ENCODE measurements at regions not wholly inside any gene's neighbourhood (a gene's known extent, or its start where the extent isn't known, plus 50 kb on each side); places are given as distances from the start of the nearest gene placed in this dataset.

DNA sequence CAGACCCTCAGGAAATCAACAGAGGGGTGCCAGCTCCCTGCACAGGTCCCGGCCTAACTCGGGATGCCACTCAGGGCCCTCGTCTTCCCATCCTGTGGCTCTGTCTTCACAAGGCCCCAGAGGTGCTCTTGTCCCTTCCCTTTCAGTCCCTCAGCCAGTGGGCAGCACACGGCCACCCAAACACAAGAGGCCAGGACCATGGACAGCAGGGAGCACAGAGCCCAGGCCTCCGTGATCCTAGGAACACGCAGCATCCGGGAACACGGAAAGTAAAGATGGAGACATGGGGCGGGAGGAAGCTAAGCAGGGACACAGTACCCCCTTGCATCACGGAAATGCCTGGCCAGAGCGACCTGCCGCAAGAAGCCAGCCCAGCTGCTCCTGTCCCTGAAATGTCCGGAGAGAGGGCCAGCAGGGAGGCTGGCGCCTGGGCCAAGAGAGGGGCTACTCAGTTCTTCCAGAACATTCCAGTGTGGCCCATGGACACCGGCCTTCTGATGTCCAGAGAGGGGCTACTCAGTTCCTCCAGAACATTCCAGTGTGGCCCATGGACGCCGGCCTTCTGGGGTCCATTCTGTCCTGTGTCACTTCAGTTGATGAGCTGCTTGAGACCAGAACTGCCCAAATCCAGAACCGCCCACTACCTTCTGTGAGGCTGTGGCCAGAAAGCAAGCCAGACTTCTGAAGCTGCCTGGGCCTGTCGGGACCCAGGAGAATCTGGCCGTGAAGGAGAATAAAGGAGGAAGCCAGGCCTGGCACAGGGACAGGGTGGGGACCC is 274.0 kb downstream of the BRD1 start:
- Histone ChIP-seq H4K20me1 (ENCODE audit: control insufficient read depth, insufficient read depth, low read depth, low read length) (no peaks in the 10 kb centered on the region; the same call in 1 of the 2 replicates), H3K9me3 (ENCODE audit: control insufficient read depth, insufficient read depth, low read length) (no peaks in the 10 kb centered on the region), H3K9me2 (replicated peaks; ENCODE audit: control insufficient read depth, low read length) (no peaks in the 10 kb centered on the region), H3K4me1 (ENCODE audit: control insufficient read depth, low read length) (peaks cover 4% of the 10 kb centered on the region; the same call in 1 of the 2 replicates), H3K4me2 (ENCODE audit: low read length) (no peak overlapping the region), H3K79me2 (ENCODE audit: control insufficient read depth, low read length) (no peaks in the 10 kb centered on the region), H3K27me3 (ENCODE audit: control insufficient read depth, low read length) (no peaks in the 10 kb centered on the region), H3K36me3 (ENCODE audit: control insufficient read depth, low read length) (no peaks in the 10 kb centered on the region), H3K4me3 (ENCODE audit: low read length) (no peak overlapping the region), H3F3A (ENCODE audit: control insufficient read depth, insufficient read depth) (no peaks in the 10 kb centered on the region), H3K27ac (ENCODE audit: low read depth, low read length) (no peak overlapping the region)
- TF ChIP-seq CTCF (IDR thresholded peaks at IDR 0.05; ENCODE audit: low read depth, low read length, poor library complexity, severe bottlenecking) (no peak), EZH2phosphoT487 (IDR thresholded peaks at IDR 0.05; ENCODE audit: borderline replicate concordance, low read length) (no peak)

GRCh38 chr22:49553076-49553475 is 274.6 kb downstream of the BRD1 start:
- no peaks in the 10 kb centered on the region for H3K9me3 ChIP-seq (ENCODE audit: control insufficient read depth, insufficient read depth, low read length)
- H3K79me2 ChIP-seq (ENCODE audit: control insufficient read depth, low read length): no peaks in the 10 kb centered on the region
- H3F3A ChIP-seq (ENCODE audit: control insufficient read depth, insufficient read depth): no peaks in the 10 kb centered on the region
- H4K20me1 ChIP-seq (ENCODE audit: control insufficient read depth, insufficient read depth, low read depth, low read length): no peaks in the 10 kb centered on the region; the same call in 1 of the 2 replicates
- H3K27me3 ChIP-seq (ENCODE audit: control insufficient read depth, low read length): no peaks in the 10 kb centered on the region
- no peak overlapping the region for H3K4me3 ChIP-seq (ENCODE audit: low read length)
- H3K4me2 ChIP-seq (ENCODE audit: low read length): no peak overlapping the region
- H3K4me1 ChIP-seq (ENCODE audit: control insufficient read depth, low read length): peaks cover 4% of the 10 kb centered on the region; the same call in 1 of the 2 replicates
- no peaks in the 10 kb centered on the region for H3K36me3 ChIP-seq (ENCODE audit: control insufficient read depth, low read length)
- H3K27ac ChIP-seq (ENCODE audit: low read depth, low read length): no peak overlapping the region
- TF ChIP-seq CTCF (IDR thresholded peaks at IDR 0.05; ENCODE audit: low read depth, low read length, poor library complexity, severe bottlenecking) (no peak), EZH2phosphoT487 (IDR thresholded peaks at IDR 0.05; ENCODE audit: borderline replicate concordance, low read length) (no peak)
- H3K9me2 ChIP-seq (replicated peaks; ENCODE audit: control insufficient read depth, low read length): no peaks in the 10 kb centered on the region

DNA sequence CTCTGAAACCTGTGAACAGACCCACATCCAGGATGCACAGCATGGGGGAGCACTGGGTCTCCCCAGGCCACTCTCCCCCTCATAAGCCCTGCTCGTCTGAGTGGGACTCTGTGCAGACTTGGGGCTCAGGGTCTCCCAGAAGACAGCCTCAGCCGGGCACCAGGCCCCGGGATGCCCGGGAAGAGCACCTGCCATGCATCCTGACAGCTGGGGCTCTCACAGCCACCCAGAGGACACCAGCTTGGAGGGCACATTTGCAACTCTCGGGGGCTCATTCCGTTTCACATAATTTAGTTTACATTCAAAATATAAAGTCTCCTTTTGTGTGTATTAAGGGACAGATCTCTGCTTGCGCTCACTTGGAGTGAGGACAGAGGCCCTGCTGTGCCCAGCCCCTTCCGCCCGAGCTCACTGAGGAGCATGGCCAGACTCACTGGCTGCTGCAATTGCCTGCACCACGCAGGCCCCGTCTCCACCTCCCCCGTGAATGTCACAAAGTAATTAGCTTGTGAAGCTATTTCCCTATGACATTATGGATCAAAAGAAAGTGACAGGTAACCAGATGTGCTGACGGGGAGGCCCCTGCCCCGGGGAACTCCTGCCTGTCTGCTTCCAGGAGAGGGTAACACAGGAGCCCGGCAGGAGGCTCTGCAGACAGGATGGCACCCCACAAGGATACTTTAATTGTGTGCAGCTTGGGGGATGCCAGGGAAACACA is 275.6 kb downstream of the BRD1 start:
- no peaks in the 10 kb centered on the region for H3F3A ChIP-seq (ENCODE audit: control insufficient read depth, insufficient read depth)
- no peaks in the 10 kb centered on the region for H3K9me3 ChIP-seq (ENCODE audit: control insufficient read depth, insufficient read depth, low read length)
- no peak for TF ChIP-seq CTCF (IDR thresholded peaks at IDR 0.05; ENCODE audit: low read depth, low read length, poor library complexity, severe bottlenecking)
- no peak for TF ChIP-seq EZH2phosphoT487 (IDR thresholded peaks at IDR 0.05; ENCODE audit: borderline replicate concordance, low read length)
- no peaks in the 10 kb centered on the region for H3K9me2 ChIP-seq (replicated peaks; ENCODE audit: control insufficient read depth, low read length)
- no peak overlapping the region for H3K4me3 ChIP-seq (ENCODE audit: low read length)
- no peaks in the 10 kb centered on the region for H3K36me3 ChIP-seq (ENCODE audit: control insufficient read depth, low read length)
- no peaks in the 10 kb centered on the region for H3K79me2 ChIP-seq (ENCODE audit: control insufficient read depth, low read length)
- no peak overlapping the region for H3K27ac ChIP-seq (ENCODE audit: low read depth, low read length)
- peaks cover 4% of the 10 kb centered on the region; the same call in 1 of the 2 replicates for H3K4me1 ChIP-seq (ENCODE audit: control insufficient read depth, low read length)
- no peak overlapping the region for H3K4me2 ChIP-seq (ENCODE audit: low read length)
- no peaks in the 10 kb centered on the region for H3K27me3 ChIP-seq (ENCODE audit: control insufficient read depth, low read length)
- H4K20me1 ChIP-seq (ENCODE audit: control insufficient read depth, insufficient read depth, low read depth, low read length): no peaks in the 10 kb centered on the region; the same call in 1 of the 2 replicates
